Left colon (tissue), 2 donors: ENCODE measurements at regions not wholly inside any gene's neighbourhood (a gene's known extent, or its start where the extent isn't known, plus 50 kb on each side); places are given as distances from the start of the nearest gene placed in this dataset.

Experiments
- ATAC-seq: fragments of 200-7000 bp; cut with Tn5 transposase; one replicate; pipeline ENCODE4 v1.9.1; 2020; ENCODE audit warnings: mild to moderate bottlenecking, moderate library complexity
- DNase-seq, 2 donors: peaks; one replicate each; pipeline ENCODE4 v3.0.0-alpha.2; 2020
- intact Hi-C, 2 donors: fragments of 100-400 bp; cut with DNase I in 1 of 2; cut with micrococcal nuclease in 1 of 2; formaldehyde crosslinking; loops; one replicate each; pipeline versions ENCODE4 v1.11.2 to v1.14.0; 2022; cut with DNase I, micrococcal nuclease
- donor health status: DM: no; HTN: no; CAD: no.
- donor health status: DM: yes; HTN: yes; CAD: no.

DNA sequence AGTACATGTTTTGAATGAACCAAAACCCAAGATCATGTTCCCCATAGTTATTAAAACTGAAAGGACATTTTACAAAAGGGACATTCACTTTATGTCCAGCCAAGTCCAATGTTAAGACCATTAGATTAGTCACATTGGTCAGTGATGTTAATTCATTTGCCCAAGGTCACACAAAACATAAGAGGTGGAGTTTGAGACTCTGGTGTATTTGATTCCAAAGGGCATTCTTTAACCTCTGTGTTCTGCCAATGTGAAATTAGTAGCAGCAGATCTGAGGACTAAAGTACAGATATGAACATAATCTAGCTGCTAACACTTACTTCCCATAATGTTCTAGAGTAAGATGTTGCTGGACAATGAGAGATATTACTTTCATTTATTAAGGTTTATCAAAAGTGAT lies 425.6 kb downstream of the TUSC7 start:
- ATAC-seq (no peak), DNase-seq (no peak)
- intact Hi-C loops, result no loop called here

DNA sequence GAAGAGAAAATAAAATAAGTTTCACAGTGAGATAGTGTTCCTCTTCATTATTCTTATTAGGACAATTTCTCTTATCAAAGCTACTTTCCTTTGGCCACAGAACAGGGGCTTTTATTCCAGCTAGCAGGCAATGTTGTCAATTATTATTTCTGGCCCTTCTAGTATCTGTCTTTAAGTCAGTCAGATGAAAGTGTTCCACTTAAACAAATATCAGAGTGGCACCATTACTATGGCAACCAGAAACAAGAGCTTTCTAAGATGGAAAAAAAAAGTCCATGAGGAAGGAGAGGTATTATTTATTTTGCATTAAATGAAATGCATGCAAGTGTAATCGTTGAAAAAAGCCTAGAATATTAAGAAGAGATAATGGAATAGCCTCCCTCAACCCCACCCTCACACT lies 426.4 kb downstream of the TUSC7 start:
- DNase-seq (no peak), ATAC-seq (no peak)
- intact Hi-C loops, result no loop called here

DNA sequence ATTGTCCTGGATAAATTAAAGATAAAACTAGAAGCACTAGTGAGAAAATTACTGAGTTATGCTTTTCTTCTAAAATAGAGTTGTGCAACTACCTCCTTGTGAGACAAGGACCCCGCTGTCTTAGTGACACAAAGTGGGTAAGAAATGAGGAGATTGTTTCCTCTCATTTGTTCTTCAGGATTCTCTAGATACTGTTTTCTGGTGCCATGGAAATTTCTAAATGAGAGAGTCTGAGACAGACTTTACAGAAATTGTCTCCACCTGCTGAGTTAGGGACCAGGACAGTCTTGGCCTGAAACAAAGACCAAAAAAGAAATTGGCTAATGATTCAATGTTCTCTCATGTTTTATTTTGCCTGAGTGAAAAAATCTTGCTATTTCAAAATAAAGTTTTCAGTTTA lies 427.5 kb downstream of the TUSC7 start:
- DNase-seq (no peak), ATAC-seq (no peak)
- intact Hi-C loops, result no loop called here

DNA sequence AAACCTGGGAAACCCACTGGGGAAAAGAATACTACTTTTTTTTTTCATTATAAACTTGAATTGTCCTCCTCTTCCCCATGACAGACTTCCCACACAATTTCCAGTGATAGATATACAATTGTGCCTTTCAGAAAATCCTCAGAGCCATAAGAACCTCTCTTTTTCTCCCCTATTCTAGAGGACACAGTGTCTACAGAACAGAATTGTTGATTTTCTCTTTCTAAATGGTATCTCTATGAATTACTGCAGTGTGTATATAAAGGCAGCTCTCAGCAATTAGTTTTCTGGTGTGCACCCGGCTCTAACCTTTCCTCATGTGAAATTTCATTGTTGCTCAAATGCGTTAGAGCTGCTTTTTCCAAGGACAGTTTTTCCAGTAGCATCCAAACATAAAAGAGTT lies 430.1 kb downstream of the TUSC7 start:
- no peak for DNase-seq
- no peak for ATAC-seq
- intact Hi-C loops, result no loop called here

DNA sequence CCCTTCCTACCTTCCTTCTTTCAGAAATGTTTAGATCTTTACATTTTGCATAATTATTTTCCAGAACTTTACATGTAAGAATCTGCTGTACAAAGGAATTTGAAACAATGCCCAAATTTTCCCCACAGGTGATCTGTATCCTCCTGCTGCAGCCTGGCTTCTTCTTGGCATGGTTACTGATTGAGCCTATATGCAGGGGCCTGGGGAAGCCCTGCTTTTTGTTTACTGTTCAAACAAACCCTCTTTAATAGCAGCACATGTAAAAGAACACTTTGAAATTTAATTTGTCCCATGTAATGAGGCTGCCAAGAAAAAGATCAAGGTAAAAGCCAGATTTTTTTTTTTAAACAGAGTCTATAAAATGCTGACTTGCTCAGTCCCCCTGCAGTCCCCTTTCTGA lies 432.2 kb downstream of the TUSC7 start:
- peak; percentile 37 for ATAC-seq
- DNase-seq, result no peak

DNA sequence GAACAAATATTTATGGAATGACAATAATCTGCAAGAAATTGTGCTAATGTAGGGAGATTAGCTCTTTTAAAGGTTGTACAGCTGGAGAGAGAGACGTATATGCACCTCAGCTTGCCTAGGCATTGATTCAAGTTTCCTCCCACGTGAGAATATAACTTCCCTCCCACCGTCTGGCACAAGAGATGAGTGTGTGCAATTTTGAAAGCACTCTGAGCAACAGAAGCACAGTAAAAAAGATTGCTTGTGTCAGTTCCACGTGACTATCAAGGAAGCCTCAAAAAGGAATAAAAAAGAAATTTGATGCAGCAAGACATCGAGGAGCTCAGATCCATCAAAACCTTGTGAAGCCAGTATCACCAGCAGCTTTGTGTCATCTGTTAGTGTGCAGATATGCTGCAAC lies 435.3 kb downstream of the TUSC7 start:
- intact Hi-C loops, result no loop called here
- no peak for DNase-seq
- ATAC-seq, result no peak

More for the DNA sequence above, 432.2 kb downstream of the TUSC7 start:
- intact Hi-C loops, result no loop called here

DNA sequence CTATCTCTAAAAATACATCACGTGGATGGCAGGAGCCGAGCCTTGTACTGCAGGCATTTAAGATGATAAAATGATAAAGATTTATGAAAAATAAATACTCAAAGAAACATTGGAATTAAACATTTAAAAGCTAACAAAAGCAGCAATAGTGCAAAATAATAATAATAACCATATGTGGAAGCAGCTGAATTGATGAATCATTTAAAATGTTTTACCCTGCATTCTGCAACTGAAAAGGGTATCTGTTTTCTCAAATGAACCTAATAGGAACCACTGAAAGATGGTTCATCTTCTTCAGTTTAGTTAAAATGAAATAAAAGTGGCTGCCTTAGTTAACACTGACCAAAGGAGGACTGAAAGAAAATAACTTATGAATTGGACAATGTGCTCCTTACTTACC lies 436.1 kb downstream of the TUSC7 start:
- intact Hi-C loops, result no loop called here
- ATAC-seq (no peak), DNase-seq (no peak)

DNA sequence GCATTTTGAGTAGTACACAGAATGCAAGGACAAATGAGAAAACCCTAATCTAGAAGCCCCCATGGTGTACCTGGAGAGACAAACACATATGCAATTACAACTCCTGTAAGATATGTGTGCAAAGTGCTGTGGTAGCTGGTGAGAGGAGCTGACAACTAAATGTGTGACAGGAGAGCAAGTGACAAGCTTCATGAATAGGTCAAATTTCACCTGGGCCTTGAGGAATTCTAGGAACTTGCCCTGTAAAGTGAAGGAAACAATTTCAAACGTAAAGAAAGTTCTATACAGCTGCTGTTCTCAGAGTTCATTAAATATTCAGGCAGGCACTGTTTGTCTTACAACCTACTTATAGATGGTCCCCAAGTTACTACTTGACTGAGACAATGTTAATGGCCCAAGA lies 437.0 kb downstream of the TUSC7 start:
- no peak for DNase-seq
- intact Hi-C loops, result no loop called here
- ATAC-seq, result no peak

DNA sequence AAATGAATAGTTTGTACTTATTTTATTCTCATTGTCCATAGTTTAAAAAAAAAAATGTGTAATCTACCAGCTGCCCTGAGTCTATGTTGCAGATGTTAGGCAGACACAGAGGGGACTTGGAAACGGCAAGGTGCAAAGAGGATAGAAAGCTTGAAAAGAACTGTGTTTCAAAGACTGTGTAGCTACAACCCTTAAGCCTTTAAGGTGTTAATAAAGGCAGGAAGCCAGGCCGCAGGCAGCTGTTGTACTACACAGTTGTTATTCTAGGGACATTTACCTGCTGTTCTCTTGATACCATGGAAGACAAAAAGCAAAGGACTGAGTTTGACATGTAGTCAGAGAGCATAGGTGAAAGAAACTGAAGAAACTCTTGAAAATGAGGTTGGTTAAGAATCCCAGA lies 440.0 kb downstream of the TUSC7 start:
- ATAC-seq, result no peak
- intact Hi-C loops, result no loop called here
- no peak for DNase-seq

DNA sequence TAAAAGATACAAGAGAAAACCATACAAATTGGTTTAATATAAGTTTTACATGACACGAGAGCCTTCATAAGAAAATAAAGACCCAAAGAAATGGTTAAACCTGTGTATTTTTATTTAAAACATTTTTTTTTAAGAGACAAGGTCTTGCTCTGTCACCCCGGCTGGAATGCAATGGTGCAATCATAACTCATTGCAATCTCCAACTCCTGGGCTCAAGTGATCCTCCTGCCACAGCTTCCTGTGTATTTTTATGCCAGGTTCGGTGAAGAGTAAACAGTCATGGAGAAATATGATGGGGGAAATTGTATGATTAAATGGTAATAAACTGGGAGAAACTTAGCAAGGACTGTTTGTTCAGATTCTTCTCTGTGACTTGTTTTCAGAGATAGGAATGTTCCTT lies 441.0 kb downstream of the TUSC7 start:
- intact Hi-C loops, result no loop called here
- DNase-seq (no peak), ATAC-seq (peak; percentile 22)

DNA sequence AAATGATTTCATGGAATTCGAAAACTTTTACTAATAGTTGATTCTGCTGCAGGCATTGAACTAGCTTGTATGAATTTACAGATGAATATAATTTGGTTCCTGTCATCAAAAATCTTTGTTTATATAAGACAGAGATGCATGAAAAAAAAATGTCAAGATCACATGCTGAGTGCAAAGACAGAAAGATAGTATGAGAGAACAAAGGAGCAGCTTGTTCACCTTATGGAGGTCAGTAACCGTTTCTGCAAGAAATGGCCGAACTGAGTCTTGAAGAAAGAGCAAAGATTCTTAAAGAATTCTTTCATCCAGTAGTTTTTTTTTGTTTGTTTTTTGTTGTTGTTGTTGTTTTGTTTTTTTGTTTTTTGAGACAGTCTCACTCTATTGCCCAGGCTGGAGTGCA lies 450.6 kb downstream of the TUSC7 start:
- intact Hi-C loops, result no loop called here
- no peak for ATAC-seq
- no peak for DNase-seq

DNA sequence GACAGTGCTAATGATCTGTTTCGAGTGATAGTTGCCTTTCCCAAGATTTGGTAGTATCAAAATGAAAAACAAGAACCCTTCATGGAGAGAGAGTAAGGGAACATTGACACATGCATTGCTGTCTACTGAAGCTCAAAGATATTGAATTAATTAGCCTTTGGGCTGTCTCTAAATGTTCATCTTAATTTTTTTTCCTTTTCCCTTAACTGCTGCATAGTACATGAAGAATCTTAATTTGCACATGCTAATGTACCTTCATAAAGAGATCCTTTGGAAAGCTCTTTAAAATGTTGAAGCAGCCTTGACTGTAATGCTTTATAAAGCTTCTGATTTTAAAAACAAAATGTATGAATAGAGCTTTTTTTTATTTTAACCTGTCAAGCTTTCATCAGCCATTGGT lies 452.2 kb downstream of the TUSC7 start:
- intact Hi-C loops, result no loop called here
- ATAC-seq, result no peak
- no peak for DNase-seq

DNA sequence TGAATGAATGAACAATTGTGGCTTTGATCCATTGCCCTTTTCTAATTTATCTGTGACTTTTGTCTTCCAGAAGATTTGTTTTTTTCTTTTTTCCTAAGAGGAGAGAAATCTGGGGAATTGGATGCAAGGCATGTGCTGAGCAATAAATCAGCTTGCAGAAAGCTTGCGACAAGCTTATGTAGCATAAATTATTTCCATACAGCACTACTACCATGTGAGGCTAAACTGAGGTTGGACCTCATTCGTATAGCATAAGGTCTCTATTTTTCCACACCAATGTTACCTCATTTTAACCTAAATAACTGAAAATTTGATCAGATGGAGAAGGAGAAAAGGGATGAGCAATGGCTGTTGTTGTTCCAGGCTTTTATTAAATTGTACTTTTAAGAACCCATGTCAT lies 455.6 kb downstream of the TUSC7 start:
- intact Hi-C loops, result no loop called here
- DNase-seq, result no peak
- no peak for ATAC-seq

DNA sequence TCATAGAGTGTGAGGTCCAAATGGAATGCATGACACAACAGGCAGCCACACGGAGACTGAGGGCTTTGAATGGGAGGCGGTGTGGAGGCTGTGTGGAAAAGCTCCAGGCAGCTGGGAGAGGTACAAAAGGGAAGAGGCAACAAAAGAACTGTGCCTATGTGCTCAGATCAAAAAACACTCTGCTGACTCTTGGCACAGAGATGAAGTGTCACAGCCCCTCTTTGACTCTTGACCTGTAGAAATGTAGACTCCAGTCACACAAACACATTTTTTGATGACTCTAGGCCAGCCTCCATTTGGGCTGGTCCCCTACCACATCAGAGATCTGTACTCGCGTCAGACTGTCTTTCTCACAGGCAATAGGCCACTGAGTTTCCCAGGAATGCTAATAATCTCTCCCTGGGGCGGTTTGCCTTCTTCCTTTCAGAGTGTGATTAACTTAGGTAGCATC lies 456.0 kb downstream of the TUSC7 start:
- intact Hi-C loops, result no loop called here
- ATAC-seq (no peak), DNase-seq (no peak)

DNA sequence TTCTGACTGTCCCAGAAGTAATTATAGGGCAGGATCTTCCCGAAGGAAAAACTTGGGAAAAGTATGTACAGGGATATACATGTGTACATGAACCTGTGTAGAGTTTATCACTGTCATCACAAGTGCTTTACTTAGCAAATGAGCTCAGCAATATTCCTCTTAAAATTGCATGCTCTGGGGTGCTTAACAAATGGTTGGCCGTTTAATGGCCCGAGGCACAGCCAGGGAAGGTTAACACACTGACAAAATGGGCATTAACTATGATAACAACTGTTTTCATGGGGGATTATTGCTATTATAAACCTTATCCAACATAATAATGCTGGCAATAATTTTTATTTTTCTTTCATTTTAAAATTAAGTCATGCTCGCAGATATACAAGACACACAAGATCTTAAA lies 459.3 kb downstream of the TUSC7 start:
- DNase-seq, result no peak
- intact Hi-C loops, result no loop called here
- ATAC-seq, result no peak

DNA sequence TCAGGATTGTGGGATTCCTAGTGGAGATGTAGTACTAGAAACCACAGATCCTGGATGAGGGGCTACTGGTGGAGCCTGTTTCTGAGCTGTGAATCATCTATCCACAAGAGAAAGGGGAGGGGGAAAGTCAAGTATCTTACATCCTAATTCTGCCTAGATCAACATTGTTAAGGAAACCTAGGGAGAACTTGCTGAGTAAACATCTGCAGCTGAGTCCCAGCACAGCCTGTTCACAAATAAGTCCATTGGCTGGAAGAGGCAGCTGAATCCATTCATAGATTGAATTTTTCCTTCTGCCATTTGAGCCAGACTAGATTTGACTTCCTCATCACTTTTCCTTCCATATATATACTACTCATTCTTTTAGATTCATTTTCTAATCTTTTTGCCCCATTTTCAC lies 460.5 kb downstream of the TUSC7 start:
- no peak for DNase-seq
- intact Hi-C loops, result no loop called here
- no peak for ATAC-seq

DNA sequence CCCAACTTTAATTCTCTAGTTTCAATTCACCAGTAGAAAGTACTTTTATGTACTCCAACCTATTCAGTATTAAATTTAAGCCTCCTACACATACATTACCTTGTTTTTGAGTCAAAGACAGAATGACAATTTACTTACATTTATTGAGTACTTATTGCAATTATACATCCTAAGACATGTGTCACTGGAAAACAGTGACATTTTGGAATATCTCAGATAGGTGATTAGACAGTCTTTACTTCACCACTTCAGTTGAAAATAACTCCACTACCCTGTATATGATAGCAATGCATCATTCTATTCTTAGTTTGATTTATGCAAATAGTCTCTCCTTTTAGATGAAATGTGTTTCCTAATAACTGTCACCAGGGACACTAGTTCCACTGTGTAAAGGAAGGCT lies 461.5 kb downstream of the TUSC7 start:
- ATAC-seq (no peak), DNase-seq (no peak)
- intact Hi-C loops, result no loop called here

DNA sequence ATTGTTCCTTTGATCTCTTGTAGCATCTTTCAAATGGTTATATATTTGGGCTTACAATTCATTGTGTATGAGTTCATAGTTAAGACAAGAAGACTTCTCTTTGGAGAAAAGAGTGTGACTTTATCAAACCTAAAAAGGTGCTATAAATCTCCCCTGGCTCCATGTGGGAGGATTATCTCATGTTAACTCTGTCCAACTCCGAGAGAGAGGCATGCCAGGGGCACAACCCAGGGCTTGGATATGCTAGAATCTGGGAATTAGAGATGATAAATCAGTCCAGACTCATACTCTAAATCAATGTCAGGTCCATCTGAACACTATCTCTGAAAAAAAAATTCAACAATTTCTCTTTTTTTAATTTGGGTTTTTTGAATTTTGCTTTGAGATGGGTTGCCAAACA lies 462.8 kb downstream of the TUSC7 start:
- intact Hi-C loops, result no loop called here
- ATAC-seq (no peak), DNase-seq (no peak)

DNA sequence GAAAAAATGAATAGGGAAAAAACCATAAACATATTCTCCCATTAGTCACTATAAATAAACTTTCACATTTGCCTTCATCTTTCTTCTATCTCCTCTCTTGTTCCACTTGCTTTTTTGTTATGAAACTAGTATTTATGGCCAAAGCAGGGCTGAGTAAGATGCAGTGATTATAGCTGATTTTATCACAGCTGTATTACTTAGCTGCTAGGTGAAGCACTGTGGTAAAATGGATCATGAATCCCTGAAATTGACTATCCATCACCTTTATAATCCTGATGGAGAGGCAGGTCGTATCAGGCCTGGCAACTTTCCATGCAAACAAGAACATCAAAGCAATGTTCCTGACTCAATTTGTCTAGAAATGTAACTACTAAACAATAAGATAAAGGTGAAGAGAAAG lies 471.6 kb downstream of the TUSC7 start:
- DNase-seq, result no peak
- intact Hi-C loops, result no loop called here
- no peak for ATAC-seq

DNA sequence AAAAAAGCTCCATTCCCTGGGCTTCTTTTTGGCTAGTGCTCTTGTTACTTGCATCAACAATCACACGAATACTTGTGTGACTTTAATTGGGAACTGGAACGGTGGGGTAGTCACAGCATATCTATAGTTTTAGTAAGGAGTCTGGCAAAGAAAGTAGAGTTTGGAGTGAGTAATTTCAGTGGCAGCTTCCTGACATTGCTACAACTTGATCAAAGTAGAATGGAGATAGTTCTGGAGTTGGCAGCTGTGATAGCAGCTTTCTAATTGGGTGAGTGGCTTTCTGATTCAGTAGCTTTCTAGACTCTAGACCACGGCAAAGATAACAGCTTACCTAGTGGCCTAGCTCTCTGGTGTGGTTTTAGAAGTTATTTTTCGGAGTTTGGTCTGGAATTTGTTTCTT lies 475.0 kb downstream of the TUSC7 start:
- ATAC-seq (no peak), DNase-seq (no peak)
- intact Hi-C loops, result no loop called here

DNA sequence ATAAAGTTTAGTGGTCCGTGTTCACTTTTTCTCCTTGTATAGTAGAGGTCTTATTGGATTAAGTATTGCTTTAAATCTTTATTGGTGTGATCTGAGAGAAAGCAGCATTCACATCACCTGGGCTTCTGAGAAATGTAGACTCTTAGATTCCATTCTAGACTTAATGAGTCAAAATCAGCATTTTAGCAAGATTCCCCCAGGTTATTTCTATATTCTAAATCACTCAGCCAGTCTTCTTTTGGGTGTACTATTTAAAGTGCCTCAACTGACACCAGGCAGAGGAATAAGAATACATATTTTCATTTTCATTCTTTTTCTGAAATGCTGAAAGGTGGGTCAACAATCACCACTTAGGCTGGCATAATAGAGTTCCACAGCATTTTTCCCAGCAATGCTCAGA lies 481.7 kb downstream of the TUSC7 start:
- intact Hi-C loops, result no loop called here
- DNase-seq (no peak), ATAC-seq (no peak)

DNA sequence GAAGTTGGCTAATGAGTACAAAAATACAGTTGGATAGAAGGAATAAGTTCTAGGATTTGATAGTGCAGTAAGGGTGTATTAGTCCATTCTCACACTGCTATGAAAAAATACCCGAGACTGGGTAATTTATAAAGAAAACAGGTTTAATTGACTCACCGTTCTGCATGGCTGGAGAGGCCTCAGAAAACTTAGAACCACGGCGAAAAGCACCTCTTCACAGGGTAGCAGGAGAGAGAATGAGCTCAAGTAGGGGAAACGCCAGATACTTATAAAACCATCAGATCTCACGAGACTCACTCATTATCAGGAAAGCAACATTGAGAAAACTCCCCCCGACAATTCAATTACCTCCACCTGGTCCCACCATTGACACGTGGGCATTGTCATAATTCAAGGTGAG lies 483.3 kb downstream of the TUSC7 start:
- DNase-seq (no peak), ATAC-seq (no peak)
- intact Hi-C loops, result no loop called here
